ENCODE measurements at regions not wholly inside any gene's neighbourhood (a gene's known extent, or its start where the extent isn't known, plus 50 kb on each side); places are given as distances from the start of the nearest gene placed in this dataset.

DNA sequence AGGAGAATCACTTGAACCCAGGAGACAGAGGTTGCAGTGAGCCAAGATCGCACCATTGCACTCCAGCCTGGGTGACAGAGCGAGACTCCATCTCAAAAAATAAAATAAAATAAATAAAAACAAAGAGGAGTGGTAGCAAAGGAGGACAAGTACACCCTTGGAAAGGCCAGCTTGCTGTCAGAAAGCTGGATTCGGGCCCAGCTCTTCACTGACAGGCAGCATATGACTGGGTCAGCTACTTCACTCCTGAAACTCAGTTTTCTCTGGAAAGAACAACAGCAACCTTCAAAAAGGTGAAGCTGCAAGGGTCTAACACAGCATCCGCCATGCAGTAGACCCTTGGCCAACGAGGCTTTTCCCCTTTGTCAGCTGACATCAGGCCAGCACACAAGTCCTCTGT, 156.0 kb upstream of the TIAM1 start:
- DNase-seq (ENCODE audit: low spot score), result no peak

DNA sequence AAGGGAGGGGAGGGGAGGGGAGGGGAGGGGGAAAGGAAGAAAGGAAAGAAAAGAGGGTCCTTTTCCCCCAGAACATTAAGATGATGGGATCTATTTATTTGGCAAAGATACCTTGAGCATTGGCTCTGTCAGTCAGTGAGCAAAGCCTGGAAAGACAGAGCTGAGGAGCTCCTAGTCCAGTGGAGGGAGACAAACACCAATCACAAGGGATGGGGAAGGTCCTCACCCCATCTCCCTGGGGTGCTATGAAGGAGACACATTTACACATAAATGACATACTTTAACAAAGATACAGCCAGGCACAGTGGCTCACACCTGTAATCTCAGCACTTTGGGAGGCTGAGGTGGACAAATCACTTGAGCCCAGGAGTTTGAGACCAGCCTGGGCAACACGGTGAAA, 154.9 kb upstream of the TIAM1 start:
- DNase-seq (ENCODE audit: low spot score), result no peak

DNA sequence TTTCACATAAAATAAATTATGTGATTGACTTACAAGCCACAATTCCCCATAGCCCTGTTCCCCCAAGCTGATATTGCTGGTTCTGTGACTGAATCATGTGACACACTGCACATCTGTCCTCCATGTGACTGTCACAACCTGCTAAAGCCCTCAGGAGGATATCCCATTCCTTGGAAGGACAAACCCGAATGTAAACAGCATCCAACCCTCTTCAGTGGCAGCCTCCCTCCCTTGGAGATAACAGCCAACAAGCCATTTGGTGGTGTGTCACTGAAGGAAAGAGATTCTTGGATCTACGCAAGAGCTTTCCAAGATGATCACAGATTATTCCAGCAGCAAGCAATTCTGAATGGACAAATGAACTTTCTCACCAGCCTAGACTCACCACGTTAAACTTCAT, 153.9 kb upstream of the TIAM1 start:
- DNase-seq (ENCODE audit: low spot score), result no peak

DNA sequence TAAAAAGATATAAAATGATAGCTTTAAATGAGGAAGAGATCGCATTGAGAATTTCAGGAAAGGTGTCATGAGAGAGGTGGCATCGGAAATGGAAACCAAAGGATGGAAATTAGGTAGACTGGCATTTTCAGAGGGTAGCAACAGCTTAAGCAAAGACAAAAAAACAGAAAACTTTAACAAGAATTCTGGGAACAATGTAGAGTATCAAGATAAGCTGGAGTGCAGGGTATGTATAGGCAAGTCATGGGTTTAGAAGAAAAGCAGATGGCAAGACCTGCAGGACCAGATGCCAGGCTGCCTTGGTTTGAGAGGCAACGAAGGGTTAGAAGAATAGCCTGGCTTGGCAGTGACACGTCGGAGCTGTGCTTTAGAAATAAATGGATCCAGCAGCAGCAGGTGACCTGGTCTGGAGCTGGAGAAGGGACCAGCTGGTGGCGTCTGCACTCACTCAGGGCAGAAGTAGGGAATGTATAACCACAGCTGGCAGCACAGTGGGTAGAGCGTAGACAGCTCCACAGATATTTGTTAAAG, 149.4 kb upstream of the TIAM1 start:
- no peak for DNase-seq (ENCODE audit: low spot score)

DNA sequence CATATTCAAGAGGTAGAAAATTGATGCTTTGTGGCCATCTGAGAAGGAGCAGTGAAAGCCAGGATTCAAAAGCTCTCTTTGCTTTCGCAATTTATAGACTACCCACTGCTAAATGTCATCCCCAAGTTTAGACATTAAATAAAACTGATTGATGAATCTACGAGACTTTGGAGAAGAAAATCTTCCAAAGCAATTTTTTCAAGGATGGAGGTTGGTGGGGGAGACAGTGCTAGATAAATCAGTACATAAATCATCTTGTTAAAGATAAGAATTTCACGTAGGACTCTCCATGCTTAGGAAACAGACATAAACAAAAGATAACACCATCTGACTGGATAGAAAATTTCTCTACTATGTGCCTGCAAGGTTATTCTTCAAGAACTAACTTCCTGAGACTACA, 147.6 kb upstream of the TIAM1 start:
- DNase-seq (ENCODE audit: low spot score), result no peak

DNA sequence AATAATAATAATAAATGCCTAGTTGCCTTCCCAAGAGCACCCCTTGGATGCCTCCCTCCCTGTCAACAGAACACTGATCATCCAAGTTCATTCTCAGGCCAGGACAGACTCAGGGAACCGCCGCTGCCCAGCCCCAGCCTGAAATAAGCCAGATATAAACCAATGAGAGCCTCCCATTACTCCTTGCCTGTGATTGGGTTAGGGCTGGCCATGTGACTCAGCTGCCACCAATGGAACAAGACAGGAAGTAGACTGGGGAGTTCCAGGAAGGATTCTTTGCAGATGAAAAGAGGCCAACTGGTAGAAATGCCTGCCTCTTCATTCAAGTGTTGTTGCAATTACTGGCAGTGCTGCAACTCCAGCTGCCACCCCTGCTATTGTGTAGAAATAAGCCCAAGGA, 146.4 kb upstream of the TIAM1 start:
- DNase-seq (ENCODE audit: low spot score), result no peak

DNA sequence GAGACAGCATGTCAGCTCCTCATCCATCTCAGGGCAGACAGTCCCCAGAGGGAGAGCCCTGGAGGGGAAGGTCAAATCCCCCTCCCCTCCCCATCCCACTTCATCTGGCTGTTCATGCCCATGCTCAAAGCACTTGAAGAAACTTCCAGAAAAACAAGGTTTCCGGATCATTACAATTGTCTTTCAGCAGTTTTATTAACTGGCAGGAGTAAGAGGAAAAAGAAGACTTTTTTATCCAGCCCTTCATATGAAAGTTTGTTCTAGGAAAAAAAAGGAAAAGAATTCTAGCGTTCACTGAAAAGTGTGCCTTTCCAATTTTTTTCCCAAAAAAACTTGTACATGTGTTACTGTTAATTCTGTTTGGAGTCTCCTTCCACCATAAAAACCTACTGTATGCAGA, 145.7 kb upstream of the TIAM1 start:
- no peak for DNase-seq (ENCODE audit: low spot score)

DNA sequence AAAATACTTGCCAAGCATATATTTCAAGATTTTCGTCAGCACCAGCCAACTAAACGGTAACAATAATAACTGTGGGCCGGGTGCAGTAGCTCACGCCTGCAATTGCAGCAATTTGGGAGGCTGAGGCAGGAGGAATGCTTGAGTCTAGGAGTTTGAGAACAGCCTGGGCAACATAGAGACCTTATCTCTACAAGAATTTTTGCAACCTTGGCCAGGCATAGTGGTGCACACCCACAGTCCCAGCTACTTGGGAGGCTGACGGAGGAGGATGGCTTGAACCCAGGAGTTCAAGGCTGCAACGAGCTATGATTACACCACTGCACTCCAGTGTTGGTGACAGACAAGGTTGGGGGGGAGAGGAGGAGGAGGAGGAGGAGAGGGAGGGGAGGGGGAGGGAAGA, 145.0 kb upstream of the TIAM1 start:
- no peak for DNase-seq (ENCODE audit: low spot score)

DNA sequence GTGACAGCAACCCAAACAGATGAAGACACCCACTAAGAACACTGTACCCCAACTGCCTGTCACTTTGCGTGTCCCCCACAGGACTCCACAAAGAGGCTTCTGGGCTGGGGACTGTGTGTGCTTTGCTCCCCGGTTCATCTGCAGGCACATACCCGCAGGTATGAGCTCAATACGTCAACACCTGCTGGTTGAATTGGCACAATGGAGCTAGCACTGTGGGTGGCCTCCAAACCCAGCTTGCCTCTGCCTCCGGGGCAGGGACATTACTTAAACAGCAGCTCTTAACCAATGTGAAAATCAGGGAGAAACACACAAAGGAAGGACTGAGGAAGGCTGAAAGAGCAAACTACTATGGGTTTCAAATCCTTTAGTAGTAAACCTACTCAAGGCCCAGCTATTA, 140.2 kb upstream of the TIAM1 start:
- no peak for DNase-seq (ENCODE audit: low spot score)

DNA sequence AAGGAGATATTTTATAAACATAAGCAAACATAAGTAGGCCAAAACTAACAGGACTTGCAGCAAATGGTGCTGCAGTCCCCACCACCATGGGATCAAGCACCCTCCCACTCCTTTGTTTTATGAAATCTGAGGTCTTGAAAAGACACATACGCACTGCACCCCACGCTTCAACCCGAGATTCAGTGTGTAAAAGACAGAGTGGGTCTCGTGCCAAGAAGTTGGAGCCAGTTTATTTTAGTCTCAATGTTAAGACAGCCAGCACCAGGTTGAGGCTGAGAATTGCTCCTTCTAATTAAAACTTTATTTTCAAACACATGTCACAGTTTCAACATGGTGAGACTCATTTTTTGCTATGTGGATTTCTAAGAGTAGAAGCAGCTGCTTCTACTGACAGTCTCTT, 139.1 kb upstream of the TIAM1 start:
- DNase-seq (ENCODE audit: low spot score), result no peak

DNA sequence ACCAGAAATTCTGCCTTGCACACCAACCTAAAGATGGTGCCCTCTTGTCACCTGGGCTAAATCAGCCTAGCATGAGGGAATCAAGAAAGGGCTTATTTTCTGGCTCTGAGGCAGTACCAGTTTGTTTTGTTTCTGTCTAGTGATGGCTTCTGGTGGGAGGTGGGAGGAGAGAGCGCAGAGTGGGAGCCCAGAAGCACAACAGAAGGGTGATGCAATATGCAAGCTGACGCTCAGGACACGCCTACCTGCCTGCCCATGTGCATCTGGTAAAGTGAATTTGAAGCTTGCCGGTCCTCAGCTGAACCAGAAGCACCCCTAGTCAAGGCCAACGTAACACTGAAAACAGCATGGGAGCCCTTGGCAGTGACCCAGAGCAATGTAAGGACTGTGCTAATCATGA, 138.4 kb upstream of the TIAM1 start:
- no peak for DNase-seq (ENCODE audit: low spot score)

DNA sequence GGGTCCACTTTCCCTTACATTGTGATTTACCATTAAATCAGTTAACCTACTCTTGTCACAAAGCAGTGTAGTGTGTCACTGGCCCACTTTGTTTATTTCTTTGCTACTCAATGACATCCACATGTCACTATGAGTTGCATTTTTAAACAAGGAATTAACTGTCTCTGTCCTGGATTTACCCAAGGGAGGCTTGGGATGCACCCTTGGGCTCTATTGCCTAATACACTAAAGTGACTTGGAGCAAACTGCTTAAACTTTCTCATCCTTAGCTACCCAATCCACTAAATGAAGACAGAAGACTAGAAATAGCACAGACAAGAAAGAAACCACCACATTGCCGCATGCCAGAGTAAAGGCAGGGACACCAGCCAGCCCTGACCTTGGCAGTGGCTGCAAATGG, 136.2 kb upstream of the TIAM1 start:
- DNase-seq (ENCODE audit: low spot score), result no peak

DNA sequence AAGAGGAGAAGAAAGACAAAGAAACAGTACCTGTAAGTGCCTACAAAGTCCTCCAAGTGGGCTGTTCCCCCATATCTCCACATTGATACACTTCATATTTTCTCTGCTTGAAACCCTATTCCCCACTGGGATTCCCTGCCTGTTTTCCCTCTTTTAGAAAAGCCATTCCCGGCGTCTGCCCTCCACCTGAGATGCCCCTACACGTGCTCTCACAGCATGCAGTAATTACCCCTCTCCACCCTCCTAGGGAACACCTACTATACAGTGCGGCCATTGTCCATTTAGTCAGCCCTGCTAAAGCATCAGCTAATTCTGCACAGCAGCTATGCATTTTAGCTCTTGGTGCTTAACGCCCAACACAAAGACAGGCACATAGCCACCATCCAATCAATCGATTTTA, 135.7 kb upstream of the TIAM1 start:
- no peak for DNase-seq (ENCODE audit: low spot score)

DNA sequence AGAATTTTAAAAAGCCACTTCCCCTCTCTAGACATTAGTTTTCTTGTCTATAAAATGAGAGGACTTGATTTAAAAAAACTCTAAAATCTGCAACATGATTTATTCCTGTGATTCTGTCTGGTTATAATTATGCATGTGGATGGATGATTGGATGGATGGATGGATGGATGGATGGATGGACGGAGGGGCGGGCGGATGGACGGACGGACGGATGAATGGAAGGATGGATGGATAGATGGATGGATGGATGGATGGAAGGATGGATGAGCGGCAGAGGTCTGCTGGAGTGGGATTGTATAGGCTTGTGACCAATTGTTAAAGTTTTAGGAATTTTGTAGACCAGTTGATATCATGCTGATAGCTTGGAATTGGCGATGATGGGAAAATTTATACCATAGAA, 135.2 kb upstream of the TIAM1 start:
- no peak for DNase-seq (ENCODE audit: low spot score)

DNA sequence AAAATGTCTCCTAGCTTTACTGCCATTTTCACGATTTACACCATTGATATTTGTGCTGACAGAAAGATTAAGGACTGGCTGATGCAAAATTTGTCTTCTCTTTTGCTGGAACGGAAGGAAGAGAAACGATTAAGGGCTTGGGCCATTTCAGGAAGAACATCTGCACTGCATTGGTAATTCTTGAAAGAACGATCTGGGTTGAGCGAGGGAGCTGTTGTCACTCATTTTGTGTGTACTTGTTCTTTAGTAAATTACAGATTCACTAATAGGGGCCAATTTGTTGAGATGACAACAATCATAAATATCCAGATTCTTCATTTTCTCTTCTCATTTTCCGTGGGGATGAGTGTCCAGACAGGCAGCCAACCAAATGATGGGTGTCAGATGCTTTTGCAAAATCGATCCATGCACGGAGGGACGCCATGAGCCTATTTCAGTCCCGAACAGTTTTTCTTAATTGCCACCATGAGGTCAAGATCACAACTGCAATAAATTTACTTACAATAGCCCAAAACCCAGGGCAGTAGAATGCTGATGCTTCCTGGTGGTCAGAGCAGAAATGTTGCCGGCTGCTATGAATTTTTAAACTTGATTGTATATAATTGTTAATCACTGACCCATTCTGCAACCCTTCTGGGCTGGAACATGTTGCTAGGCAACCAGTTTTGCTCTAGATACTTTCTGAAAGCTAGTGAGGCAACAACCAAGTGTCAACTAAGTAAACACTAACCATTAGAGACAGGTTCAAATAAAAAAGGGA, 132.4 kb upstream of the TIAM1 start:
- no peak for DNase-seq (ENCODE audit: low spot score)

DNA sequence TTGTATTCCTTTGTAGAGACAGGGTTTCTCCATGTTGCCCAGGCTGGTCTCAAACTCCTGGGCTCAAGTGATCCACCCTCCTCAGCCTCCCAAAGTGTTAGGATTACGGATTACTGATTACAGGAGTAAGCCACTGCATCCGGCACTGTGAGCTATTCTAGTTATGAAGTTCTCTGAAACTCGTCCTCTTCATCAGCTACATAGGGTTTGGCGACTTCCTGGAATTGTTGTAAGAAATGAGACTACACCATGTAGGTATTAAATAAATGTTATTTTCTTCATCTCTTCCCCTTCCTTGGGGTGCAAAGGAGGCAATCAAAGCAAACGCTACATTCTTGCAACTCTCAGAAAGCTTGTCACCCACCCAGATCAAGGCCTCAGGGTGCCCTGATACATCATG, 131.2 kb upstream of the TIAM1 start:
- DNase-seq (ENCODE audit: low spot score), result no peak

DNA sequence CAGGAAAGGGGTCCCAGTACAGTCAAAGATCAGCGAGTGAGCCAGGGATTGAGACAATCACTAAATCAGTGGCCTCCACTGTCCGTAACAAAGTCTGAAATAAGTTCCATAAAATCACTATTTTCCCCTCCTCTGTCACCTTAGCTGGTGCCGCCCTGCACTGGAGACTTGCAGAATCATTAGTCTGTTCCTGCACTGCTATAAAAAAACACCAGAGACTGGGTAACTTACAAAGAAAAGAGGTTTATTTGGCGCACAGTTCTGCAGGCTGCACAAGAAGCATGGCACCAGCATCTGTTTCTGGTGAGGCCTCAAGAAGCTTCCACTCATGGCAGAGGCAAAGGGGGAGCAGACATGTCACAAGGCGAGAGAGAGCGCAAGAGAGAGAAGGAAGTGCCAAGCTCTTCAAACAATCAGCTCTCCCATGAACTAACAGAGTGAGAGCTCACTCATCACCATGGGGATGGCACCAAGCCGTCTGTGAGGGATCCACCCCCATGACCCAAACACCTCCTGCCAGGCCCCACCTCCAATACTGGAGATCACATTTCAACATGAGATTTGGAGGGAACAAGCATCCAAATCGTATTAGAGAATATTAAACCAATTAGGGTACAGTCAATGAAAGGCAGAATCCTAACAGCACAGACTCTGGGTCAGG, 129.8 kb upstream of the TIAM1 start:
- DNase-seq (ENCODE audit: low spot score), result no peak

DNA sequence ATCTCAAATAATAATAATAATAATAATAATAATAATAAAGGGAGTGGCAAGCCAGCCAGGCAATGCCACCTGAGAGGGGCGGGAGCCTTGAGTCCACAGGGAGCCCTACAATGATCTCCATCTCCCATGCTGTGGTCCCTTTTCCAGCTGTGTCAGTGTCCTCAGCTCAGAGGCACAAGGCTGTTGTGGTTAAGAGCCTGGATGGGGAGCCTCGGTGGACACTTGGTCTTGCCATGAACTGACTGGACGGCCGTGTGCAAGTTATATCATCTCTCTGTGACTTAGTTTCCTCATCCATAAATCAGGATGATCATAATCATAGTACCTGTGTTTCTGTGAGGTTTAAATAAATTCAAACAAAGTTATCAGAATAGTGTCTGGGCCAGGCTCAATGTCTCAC, 127.8 kb upstream of the TIAM1 start:
- no peak for DNase-seq (ENCODE audit: low spot score)

DNA sequence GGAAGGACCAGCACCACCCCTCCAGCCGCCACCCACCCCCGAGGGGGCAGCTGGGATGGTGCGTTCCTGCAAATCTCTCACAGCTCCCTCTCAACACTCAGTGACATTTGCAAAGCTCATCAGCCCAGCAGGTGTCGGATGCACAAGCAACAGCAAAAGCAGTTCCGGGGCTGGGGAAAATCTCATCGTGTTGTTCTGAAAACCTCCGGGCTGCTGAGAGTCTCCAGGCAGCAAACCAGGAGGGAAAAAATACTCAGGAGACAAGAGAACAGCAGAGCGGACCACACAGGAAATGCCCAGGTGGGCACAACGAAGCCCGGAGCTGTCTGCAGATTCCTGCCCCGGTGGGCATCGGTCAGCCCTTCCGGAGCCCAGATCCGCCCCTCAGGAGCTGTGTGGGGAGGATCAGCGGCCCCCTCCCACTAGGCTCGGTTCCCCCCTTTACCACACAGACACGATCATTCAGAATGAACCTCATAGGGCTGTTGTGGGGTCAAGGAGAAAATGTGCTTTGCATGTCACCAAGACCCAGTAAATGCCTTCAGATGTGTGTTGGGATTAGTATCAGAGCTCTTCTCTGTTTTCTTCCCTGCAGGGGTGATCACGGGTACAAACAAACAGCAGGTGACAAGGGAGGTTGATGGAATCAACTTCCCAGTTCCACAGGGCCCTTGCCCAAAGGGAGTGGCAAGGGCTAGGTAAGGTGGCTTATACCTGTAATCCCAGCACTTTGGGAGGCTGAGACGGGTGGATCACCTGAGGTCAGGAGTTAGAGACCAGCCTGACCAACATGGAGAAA, 127.0 kb upstream of the TIAM1 start:
- no peak for DNase-seq (ENCODE audit: low spot score)

DNA sequence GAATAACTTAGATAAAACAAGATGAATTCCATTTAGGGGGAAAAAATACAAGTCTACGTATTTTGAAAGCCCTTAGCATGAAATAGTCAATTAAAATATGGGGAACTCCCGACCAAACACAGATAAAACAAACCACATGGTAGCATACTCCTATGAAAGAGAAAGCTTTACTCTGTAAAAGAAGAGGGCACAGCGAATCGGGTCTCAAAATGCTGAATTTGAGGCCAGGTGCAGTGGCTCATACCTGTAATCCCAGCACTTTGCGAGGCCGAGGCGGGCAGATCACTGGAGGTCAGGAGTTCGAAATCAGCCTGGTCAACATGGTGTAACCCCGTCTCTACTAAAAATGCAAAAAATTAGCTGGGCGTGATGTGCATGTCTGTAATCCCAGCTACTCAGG, 116.9 kb upstream of the TIAM1 start:
- DNase-seq (ENCODE audit: low spot score), result no peak

DNA sequence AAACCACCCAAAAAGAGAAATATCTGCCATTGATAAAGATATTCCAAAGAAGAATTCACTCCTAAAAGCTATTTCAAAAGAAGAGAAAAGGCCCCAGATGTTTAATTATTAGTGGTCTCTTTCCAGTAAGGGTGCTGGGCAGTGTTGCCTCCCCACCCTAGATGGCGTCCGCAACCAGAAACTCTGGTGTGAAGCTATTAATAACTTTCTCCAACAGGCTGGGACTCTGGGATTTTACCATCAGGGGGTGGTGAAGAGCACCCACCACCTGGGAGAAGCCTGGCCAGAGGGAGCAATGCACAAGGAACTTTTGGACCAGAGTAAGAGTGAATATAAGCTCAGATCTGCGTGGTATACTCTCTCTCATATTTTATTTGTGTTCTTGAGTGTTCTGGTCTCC, 115.4 kb upstream of the TIAM1 start:
- DNase-seq (ENCODE audit: low spot score), result peak; percentile 23

DNA sequence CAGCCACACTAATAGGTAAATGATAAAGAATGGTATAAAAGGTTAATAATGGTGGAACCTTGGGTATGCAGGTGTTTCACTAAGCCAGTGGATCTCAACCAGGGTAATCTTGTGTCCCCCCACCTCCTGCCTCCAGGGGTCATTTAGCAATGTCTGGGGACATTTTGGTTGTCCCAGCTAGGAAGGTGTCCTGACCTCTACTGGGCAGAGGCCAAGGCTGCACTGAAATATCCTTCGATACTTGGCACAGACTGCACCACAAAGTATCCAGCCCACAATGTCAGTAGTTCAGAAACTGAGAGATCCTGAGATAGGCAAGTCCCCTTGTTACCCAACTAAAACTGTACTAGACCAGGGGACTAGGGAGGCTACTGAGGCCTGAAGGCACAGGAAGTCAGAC, 113.6 kb upstream of the TIAM1 start:
- no peak for DNase-seq (ENCODE audit: low spot score)

DNA sequence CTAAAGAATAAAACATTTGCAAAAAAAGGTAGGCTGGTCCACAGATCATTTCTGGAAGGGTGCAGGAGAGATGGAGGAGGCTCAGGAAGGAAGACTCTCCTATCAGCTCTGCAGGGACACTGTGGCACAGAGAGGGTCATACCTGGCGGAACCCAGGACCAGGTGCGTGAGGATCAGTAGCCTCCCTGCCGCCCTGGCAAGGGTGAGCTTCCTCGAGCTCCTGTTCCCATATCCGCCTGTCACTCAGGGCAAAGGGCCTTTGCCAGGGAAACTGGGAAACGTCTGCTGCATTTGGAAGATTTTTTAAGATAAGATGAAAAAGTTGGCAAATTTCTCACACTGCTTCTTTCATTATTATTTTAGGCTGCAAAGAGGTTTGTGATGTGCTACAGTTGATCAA, 112.1 kb upstream of the TIAM1 start:
- no peak for DNase-seq (ENCODE audit: low spot score)
